Activated B cell treated with CpG ODN at 0.5 μM for 24 hours (primary cell): ENCODE measurements at regions not wholly inside any gene's neighbourhood (a gene's known extent, or its start where the extent isn't known, plus 50 kb on each side); places are given as distances from the start of the nearest gene placed in this dataset.
"Not testable (repeated sequence)": the region's sequence is repeated elsewhere in the genome, so short reads cannot be mapped to it uniquely, and the experiment has no call there.

Experiments used
- ATAC-seq: fragments of 200-7000 bp; cut with Tn5 transposase; one replicate; pipeline ENCODE4 v1.10.0; 2021; ENCODE audit warnings: low read depth, mild to moderate bottlenecking, moderate library complexity
- CTCF ChIA-PET: fragments of 350-600 bp; sonication (Branson Sonifier 250); formaldehyde crosslinking; loops from one replicate; lab custom pipeline; 2021; ENCODE audit warnings: antibody characterized with exemption; lab: Charles Lee
- POLR2A ChIA-PET: fragments of 350-600 bp; sonication (Branson Sonifier 250); formaldehyde crosslinking; loops from one replicate; lab custom pipeline; 2021; ENCODE audit warnings: antibody characterized with exemption; lab: Charles Lee
- DNase-seq: peaks from one replicate; pipeline ENCODE4 v3.0.0; 2022
- H3K27ac Mint-ChIP-seq: one replicate; pipeline ENCODE4 v1.8.0; 2020; ENCODE audit warnings: mixed read lengths
- H3K27me3 Mint-ChIP-seq: one replicate; pipeline ENCODE4 v1.8.0; 2021; ENCODE audit warnings: mixed read lengths
- H3K36me3 Mint-ChIP-seq: one replicate; pipeline ENCODE4 v1.8.0; 2021; ENCODE audit warnings: low read depth, mixed read lengths
- H3K4me1 Mint-ChIP-seq: one replicate; pipeline ENCODE4 v1.8.0; 2021; ENCODE audit warnings: mixed read lengths
- H3K4me3 Mint-ChIP-seq: one replicate; pipeline ENCODE4 v1.8.0; 2020; ENCODE audit warnings: mild to moderate bottlenecking, mixed read lengths
- H3K9me3 Mint-ChIP-seq: one replicate; pipeline ENCODE4 v1.8.0; 2020; ENCODE audit warnings: mixed read lengths
- intact Hi-C: fragments of 100-400 bp; cut with micrococcal nuclease; formaldehyde crosslinking; loops from one replicate; pipeline ENCODE4 v1.15.1; 2024
- TF ChIP-seq, protein P1 (sequence below): fragments of 200-600 bp; IDR thresholded peaks from one replicate; pipeline ENCODE4 v1.8.0; 2022; ENCODE audit warnings: antibody characterized with exemption, mild to moderate bottlenecking

DNA sequence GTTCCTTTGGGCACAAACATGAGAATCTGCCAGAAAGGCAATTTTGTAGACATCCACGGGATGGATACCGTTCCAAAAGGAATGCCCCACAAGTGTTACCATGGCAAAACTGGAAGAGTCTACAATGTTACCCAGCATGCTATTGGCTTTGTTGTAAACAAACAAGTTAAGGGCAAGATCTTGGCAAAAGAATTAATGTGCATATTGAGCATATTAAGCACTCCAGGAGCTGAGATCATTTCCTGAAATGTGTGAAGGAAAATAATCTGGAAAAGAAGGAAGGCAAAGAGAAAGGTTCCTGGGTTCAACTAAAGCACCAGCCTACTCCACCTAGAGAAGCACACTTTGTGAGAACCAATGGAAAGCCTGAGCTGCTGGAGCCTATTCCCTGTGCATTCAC is 103.9 kb upstream of the ARG1 start:
- ATAC-seq (no peak), DNase-seq (no peak)
- ChIA-PET CTCF (no interaction called here), POLR2A (no interaction called here)
- H3K36me3 Mint-ChIP-seq, result no peaks in the 10 kb centered on the region
- no peak overlapping the region for H3K4me3 Mint-ChIP-seq
- peaks cover 2% of the 10 kb centered on the region for H3K27me3 Mint-ChIP-seq
- intact Hi-C loops, result no loop called here
- no peak overlapping the region for H3K27ac Mint-ChIP-seq
- H3K9me3 Mint-ChIP-seq, result no peaks in the 10 kb centered on the region
- no peaks in the 10 kb centered on the region for H3K4me1 Mint-ChIP-seq
- TF ChIP-seq, protein P1, sequence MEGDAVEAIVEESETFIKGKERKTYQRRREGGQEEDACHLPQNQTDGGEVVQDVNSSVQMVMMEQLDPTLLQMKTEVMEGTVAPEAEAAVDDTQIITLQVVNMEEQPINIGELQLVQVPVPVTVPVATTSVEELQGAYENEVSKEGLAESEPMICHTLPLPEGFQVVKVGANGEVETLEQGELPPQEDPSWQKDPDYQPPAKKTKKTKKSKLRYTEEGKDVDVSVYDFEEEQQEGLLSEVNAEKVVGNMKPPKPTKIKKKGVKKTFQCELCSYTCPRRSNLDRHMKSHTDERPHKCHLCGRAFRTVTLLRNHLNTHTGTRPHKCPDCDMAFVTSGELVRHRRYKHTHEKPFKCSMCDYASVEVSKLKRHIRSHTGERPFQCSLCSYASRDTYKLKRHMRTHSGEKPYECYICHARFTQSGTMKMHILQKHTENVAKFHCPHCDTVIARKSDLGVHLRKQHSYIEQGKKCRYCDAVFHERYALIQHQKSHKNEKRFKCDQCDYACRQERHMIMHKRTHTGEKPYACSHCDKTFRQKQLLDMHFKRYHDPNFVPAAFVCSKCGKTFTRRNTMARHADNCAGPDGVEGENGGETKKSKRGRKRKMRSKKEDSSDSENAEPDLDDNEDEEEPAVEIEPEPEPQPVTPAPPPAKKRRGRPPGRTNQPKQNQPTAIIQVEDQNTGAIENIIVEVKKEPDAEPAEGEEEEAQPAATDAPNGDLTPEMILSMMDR, result no peak

DNA sequence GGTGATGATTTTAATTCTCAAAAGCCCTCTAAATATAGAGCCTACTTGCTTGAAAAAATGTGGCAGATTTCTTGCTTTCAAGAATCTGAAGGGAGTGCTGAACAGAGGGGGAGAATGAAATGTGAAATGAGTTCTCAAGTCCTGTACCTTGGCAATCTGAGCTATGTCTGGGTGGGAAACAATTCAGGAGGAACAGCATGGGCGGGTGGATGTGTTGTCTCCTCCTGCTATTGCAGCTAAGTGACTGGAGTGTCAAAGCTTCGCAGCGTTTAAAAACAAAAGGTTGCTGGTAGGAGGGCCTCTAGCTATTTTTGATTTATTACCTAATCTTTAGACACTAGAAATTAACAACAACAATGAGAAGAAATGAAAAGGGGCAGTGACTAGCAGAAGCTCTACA is 102.5 kb upstream of the ARG1 start:
- Mint-ChIP-seq H3K4me3 (no peak overlapping the region), H3K9me3 (peaks cover 7% of the 10 kb centered on the region), H3K4me1 (no peaks in the 10 kb centered on the region), H3K27me3 (peaks cover 2% of the 10 kb centered on the region), H3K36me3 (no peaks in the 10 kb centered on the region), H3K27ac (no peak overlapping the region)
- CTCF ChIA-PET, result no interaction called here
- TF ChIP-seq, protein P1, result no peak
- ATAC-seq (no peak), DNase-seq (no peak)
- intact Hi-C loops, result no loop called here
- POLR2A ChIA-PET, result no interaction called here

DNA sequence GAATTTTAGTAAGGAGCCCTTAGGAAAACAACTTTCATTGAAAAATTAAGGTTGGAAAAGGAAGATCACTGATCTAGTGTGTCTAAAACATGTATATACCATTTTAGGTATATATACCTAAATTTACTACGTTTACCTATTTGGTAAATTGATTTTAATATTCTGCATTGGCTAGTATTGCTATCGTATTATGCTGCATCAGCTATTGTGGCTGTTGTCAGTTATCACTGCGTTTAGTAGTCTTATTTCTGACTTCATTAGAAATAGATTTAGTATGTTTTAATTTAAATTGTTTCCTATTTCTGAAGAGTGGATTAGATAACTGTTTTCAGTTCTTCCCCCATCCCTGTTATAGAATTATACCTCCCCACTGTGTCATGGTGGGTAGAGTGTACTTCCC is 101.7 kb upstream of the ARG1 start:
- POLR2A ChIA-PET, result no interaction called here
- no peaks in the 10 kb centered on the region for H3K4me1 Mint-ChIP-seq
- peaks cover 7% of the 10 kb centered on the region for H3K9me3 Mint-ChIP-seq
- H3K27ac Mint-ChIP-seq, result no peak overlapping the region
- no peak overlapping the region for H3K4me3 Mint-ChIP-seq
- ATAC-seq (no peak), DNase-seq (no peak)
- intact Hi-C loops, result no loop called here
- TF ChIP-seq, protein P1, result no peak
- no peaks in the 10 kb centered on the region for H3K36me3 Mint-ChIP-seq
- peaks cover 2% of the 10 kb centered on the region for H3K27me3 Mint-ChIP-seq
- CTCF ChIA-PET, result no interaction called here

DNA sequence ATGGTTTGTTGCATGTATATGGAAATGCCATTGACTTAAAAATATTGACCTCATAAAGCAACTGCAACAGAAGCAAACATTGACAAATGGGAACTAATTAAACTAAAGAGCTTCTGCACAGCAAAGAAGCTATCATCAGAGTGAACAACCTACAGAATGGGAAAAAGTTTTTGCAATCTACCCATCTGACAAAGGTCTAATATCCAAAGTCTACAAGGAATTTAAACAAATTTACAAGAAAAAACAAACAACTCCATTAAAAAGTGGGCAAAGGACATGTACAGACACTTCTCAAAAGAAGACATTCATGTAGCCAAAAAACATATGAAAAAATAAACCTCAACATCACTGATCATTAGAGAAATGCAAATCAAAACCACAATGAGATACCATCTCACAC is 99.7 kb upstream of the ARG1 start:
- H3K4me3 Mint-ChIP-seq, H3K27ac Mint-ChIP-seq, H3K36me3 Mint-ChIP-seq, H3K9me3 Mint-ChIP-seq, ATAC-seq, POLR2A ChIA-PET, DNase-seq, CTCF ChIA-PET, H3K4me1 Mint-ChIP-seq, H3K27me3 Mint-ChIP-seq, intact Hi-C loops: not testable (repeated sequence)

DNA sequence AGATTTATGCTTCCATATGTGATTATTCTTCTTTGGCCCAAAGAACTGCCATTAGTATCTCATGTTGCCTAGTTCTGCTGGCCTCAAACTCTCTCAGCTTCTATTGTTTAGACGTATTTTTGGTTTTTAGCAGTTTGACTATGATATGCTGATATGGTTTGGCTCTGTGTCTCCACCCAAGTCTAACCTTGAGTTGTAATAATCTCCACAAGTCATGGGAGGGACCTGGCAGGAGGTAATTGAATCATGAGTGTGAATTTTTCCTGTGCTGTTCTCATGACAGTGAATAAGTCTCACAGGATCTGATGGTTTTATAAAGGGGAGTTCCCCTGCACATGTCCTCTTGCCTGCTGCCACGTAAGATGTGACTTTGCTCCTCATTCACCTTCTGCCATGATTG is 96.7 kb upstream of the ARG1 start:
- TF ChIP-seq, protein P1, result no peak
- Mint-ChIP-seq H3K36me3 (no peaks in the 10 kb centered on the region), H3K4me3 (no peak overlapping the region), H3K4me1 (no peaks in the 10 kb centered on the region), H3K27me3 (no peaks in the 10 kb centered on the region), H3K27ac (no peak overlapping the region), H3K9me3 (peaks cover 7% of the 10 kb centered on the region)
- ATAC-seq (no peak), DNase-seq (no peak)
- intact Hi-C loops, result no loop called here
- ChIA-PET CTCF (no interaction called here), POLR2A (no interaction called here)

DNA sequence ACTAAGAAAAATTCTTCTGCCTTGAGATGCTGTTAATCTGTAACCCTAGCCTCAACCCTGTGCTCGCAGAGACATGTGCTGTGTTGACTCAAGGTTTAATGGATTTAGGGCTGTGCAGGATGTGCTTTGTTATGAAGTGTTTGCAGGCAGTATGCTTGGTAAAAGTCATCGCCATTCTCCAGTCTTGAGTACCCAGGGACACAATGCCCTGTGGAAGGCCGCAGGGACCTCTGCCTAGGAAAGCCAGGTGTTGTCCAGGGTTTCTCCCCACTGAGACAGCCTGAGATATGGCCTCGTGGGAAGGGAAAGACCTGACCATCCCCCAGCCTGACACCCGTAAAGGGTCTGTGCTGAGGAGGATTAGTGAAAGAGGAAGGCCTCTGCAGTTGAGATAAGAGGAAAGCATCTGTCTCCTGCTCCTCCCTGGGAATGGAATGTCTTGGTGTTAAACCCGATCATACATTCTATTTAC is 94.2 kb upstream of the ARG1 start:
- DNase-seq, H3K27ac Mint-ChIP-seq, H3K27me3 Mint-ChIP-seq, CTCF ChIA-PET, intact Hi-C loops, H3K4me1 Mint-ChIP-seq, ATAC-seq, H3K9me3 Mint-ChIP-seq, H3K36me3 Mint-ChIP-seq, H3K4me3 Mint-ChIP-seq, POLR2A ChIA-PET: not testable (repeated sequence)
